ENCODE measurements at regions not wholly inside any gene's neighbourhood (a gene's known extent, or its start where the extent isn't known, plus 50 kb on each side); places are given as distances from the start of the nearest gene placed in this dataset.

DNA sequence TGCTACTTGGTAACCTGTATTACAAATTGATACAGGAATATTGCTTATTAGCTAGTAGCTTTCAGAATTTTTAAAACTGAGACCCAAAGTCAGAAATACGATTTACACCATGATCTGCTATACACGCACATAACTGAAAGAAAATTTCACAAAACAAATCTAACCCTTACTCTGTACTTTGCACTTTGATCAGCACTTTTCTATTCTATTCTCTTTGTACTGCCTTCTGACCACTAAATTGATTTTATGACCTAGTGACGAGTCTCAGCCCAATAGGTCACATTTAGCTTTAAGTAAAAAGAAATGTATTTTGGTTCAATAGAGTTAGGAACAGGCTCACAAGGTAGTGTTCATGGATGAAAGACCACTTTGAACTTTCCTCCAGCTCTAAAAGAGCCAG, 252.5 kb downstream of the TBX18 start:
- H3K9me1 ChIP-seq (ENCODE audit: control insufficient read depth, extremely low read depth, insufficient read depth, low read length) = no peaks in the 10 kb centered on the region
- H3K4me3 ChIP-seq (ENCODE audit: control insufficient read depth in 2 of 3, extremely low read depth in 1 of 3, insufficient read depth in 2 of 3, low read depth in 1 of 3, low read length in 3 of 3) = no peak overlapping the region
- H3K36me3 ChIP-seq (ENCODE audit: control insufficient read depth in 2 of 2, extremely low read depth in 1 of 2, insufficient read depth in 2 of 2, low read length in 2 of 2) = no peaks in the 10 kb centered on the region
- H3K4me1 ChIP-seq (ENCODE audit: control insufficient read depth, extremely low read depth, insufficient read depth, low read length) = no peaks in the 10 kb centered on the region
- H3K27ac ChIP-seq (ENCODE audit: control insufficient read depth, insufficient read depth, low read length) = no peak overlapping the region
- FAIRE-seq = no peak
- H3K4me2 ChIP-seq (ENCODE audit: control insufficient read depth, extremely low read depth, insufficient read depth, low read depth, low read length) = no peak overlapping the region
- H3K9me3 ChIP-seq (ENCODE audit: control insufficient read depth, low read depth, low read length) = no peaks in the 10 kb centered on the region
- no peaks in the 10 kb centered on the region for H4K20me1 ChIP-seq (ENCODE audit: control insufficient read depth, extremely low read depth, insufficient read depth, low read length)
- TF ChIP-seq CTCF (optimal IDR thresholded peaks at IDR 0.05 in 1 of 3, IDR thresholded peaks at IDR 0.05 in 1 of 3, conservative IDR thresholded peaks at IDR 0.05 in 1 of 3; ENCODE audit: extremely low read depth in 1 of 3, insufficient read depth in 2 of 3, low read length in 3 of 3) (no peak), EZH2 (IDR thresholded peaks at IDR 0.05; ENCODE audit: low read length) (no peak)
- no peaks in the 10 kb centered on the region for H3K79me2 ChIP-seq (ENCODE audit: control insufficient read depth, insufficient read depth, low read length)
- no peak overlapping the region for H3K9ac ChIP-seq (ENCODE audit: control insufficient read depth, extremely low read depth, insufficient read depth, low read length)
- H2AFZ ChIP-seq (ENCODE audit: control insufficient read depth, low read length) = no peak overlapping the region
- no peak for DNase-seq (ENCODE audit: low read depth, low spot score)
- dilution Hi-C loops (cut with MboI; ENCODE audit: extremely low pct_ligation_motif_present, low sequenced_read_pairs) = no loop called here
- H3K27me3 ChIP-seq (ENCODE audit: control insufficient read depth, extremely low read depth, insufficient read depth, low read length) = no peaks in the 10 kb centered on the region

- Histone ChIP-seq H3K79me2 (ENCODE audit: control insufficient read depth, insufficient read depth, low read length) (no peaks in the 10 kb centered on the region), H3K4me2 (ENCODE audit: control insufficient read depth, extremely low read depth, insufficient read depth, low read depth, low read length) (no peak overlapping the region), H3K4me3 (ENCODE audit: control insufficient read depth in 2 of 3, extremely low read depth in 1 of 3, insufficient read depth in 2 of 3, low read depth in 1 of 3, low read length in 3 of 3) (no peak overlapping the region), H3K27ac (ENCODE audit: control insufficient read depth, insufficient read depth, low read length) (no peak overlapping the region), H3K9ac (ENCODE audit: control insufficient read depth, extremely low read depth, insufficient read depth, low read length) (no peak overlapping the region), H3K4me1 (ENCODE audit: control insufficient read depth, extremely low read depth, insufficient read depth, low read length) (no peaks in the 10 kb centered on the region), H3K36me3 (ENCODE audit: control insufficient read depth in 2 of 2, extremely low read depth in 1 of 2, insufficient read depth in 2 of 2, low read length in 2 of 2) (no peaks in the 10 kb centered on the region), H3K9me3 (ENCODE audit: control insufficient read depth, low read depth, low read length) (no peaks in the 10 kb centered on the region), H4K20me1 (ENCODE audit: control insufficient read depth, extremely low read depth, insufficient read depth, low read length) (no peaks in the 10 kb centered on the region), H2AFZ (ENCODE audit: control insufficient read depth, low read length) (no peak overlapping the region), H3K9me1 (ENCODE audit: control insufficient read depth, extremely low read depth, insufficient read depth, low read length) (no peaks in the 10 kb centered on the region), H3K27me3 (ENCODE audit: control insufficient read depth, extremely low read depth, insufficient read depth, low read length) (no peaks in the 10 kb centered on the region)
- dilution Hi-C loops (cut with MboI; ENCODE audit: extremely low pct_ligation_motif_present, low sequenced_read_pairs) = no loop called here
- no peak for DNase-seq (ENCODE audit: low read depth, low spot score)
- TF ChIP-seq EZH2 (IDR thresholded peaks at IDR 0.05; ENCODE audit: low read length) = no peak
- no peak for TF ChIP-seq CTCF (optimal IDR thresholded peaks at IDR 0.05 in 1 of 3, IDR thresholded peaks at IDR 0.05 in 1 of 3, conservative IDR thresholded peaks at IDR 0.05 in 1 of 3; ENCODE audit: extremely low read depth in 1 of 3, insufficient read depth in 2 of 3, low read length in 3 of 3)
- no peak for FAIRE-seq
Measured at GRCh38 chr6:84508981-84509380, 255.4 kb downstream of the TBX18 start.

Data from keratinocyte (primary cell).